ENCODE measurements at regions not wholly inside any gene's neighbourhood (a gene's known extent, or its start where the extent isn't known, plus 50 kb on each side); places are given as distances from the start of the nearest gene placed in this dataset.

GRCh38 chr14:27243365-27243764 lies 645.5 kb upstream of the NOVA1 start:
- TF ChIP-seq, protein P1, sequence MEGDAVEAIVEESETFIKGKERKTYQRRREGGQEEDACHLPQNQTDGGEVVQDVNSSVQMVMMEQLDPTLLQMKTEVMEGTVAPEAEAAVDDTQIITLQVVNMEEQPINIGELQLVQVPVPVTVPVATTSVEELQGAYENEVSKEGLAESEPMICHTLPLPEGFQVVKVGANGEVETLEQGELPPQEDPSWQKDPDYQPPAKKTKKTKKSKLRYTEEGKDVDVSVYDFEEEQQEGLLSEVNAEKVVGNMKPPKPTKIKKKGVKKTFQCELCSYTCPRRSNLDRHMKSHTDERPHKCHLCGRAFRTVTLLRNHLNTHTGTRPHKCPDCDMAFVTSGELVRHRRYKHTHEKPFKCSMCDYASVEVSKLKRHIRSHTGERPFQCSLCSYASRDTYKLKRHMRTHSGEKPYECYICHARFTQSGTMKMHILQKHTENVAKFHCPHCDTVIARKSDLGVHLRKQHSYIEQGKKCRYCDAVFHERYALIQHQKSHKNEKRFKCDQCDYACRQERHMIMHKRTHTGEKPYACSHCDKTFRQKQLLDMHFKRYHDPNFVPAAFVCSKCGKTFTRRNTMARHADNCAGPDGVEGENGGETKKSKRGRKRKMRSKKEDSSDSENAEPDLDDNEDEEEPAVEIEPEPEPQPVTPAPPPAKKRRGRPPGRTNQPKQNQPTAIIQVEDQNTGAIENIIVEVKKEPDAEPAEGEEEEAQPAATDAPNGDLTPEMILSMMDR (IDR thresholded peaks at IDR 0.05; ENCODE audit: low read depth, low read length, poor library complexity, severe bottlenecking), result no peak
- no peak for TF ChIP-seq EZH2phosphoT487 (IDR thresholded peaks at IDR 0.05; ENCODE audit: borderline replicate concordance, low read length)

Data from DOHH2 (cell line).